ENCODE measurements at regions not wholly inside any gene's neighbourhood (a gene's known extent, or its start where the extent isn't known, plus 50 kb on each side); places are given as distances from the start of the nearest gene placed in this dataset.
A peak's percentile ranks its signal among the peaks of the same experiment; 100 is the strongest.

DNA sequence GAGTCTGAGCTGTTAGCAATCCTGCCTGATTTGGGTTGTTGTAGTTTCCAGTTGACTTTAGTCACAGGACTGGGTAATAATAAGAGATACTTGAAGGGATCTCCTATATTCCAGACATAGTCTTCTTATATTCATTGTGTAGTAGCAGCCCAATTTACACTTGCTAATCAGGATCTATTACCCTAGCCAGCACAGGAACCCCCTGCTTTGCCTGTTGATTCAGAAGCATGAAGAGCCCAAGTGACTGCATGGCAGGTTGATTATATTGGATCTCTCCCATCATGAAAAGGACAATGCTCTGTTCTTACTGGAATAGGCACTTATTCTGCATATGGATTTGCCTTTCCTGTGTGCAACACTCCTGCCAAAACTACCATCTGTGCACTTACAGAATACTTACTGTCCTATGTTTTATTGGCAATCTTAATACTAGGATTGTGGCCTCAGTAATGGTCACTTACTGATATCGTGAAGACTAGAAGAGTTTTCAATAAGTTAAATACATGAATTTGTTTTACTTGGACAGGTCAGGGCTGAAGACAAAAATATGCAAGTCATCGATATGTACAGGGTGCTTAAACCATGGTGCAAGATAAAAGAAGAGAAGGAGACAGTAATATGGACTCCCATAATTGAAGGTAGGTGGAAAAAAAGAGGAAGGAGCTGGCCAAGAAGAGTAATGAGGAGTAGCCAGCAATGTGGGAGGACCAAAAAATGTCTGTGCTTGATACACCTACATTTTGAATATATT is 304.1 kb downstream of the MCTP2 start:
- Histone ChIP-seq H3K27me3 (peaks cover 2% of the 10 kb centered on the region; the same call in 1 of the 2 replicates), H3K9me3 (no peaks in the 10 kb centered on the region), H3K4me3 (no peak overlapping the region), H3K36me3 (no peaks in the 10 kb centered on the region)
- no peak for DNase-seq

DNA sequence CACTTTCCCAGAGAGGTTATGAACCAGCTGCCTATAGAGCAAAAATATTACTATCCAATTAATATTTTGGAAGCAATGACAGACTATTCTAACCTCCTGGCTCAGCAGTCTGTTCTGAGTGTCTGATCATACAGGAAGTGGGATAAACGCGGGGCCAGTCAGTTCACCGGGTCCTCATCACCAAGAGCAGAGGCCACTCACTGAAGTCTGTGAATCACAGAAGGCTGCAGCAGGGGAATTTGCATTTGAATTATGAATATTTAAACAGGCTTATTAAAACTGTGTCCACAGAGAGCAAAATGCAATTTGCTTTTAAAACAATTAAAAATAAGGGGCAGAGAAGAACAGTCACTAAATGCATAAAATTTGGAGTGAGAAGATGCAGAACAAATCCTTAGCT is 305.2 kb downstream of the MCTP2 start:
- Histone ChIP-seq H3K4me3 (no peak overlapping the region), H3K36me3 (no peaks in the 10 kb centered on the region), H3K27me3 (peaks cover 2% of the 10 kb centered on the region; the same call in 1 of the 2 replicates), H3K9me3 (no peaks in the 10 kb centered on the region)
- DNase-seq, result no peak

DNA sequence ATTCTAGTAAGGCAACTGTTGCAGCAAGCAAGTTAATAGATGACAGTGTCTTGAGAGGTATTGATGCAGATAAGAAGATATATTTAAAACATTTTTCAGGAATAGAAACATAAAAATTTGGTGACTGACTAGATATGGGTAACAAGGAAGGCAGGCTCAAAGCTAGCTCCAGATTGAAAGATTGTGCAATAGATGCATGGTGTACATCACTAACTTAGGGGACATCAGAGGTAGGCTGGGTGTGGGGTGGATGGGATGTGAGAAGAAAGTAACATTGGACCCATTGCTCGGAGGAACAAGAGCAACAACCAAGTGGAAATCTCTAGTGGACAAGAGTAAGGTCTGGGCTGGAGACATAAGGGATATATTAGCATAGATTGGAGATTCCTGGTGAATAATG is 306.9 kb downstream of the MCTP2 start:
- Histone ChIP-seq H3K9me3 (no peaks in the 10 kb centered on the region), H3K36me3 (no peaks in the 10 kb centered on the region), H3K4me3 (no peak overlapping the region), H3K27me3 (peaks cover 2% of the 10 kb centered on the region; the same call in 1 of the 2 replicates)
- DNase-seq, result no peak

DNA sequence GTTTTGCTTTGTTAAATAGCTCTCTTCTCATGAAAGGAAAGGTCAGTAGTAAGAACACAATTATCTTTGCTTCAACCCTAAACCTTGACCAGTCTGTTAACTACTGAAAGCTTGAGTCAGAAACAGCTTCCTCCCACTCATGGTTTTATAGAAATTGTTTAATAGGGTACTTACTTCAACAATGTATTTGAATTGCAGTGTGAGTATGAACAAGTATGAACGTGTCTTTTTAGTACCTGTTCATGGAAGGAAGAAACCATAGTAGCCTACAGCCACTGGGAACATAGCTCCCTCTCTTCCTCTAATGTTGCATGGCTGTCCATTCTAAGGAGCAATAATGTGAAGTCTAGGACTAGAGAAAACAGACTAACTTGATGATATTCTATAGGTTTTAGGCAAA is 311.0 kb downstream of the MCTP2 start:
- Histone ChIP-seq H3K9me3 (no peaks in the 10 kb centered on the region), H3K4me3 (no peak overlapping the region), H3K36me3 (no peaks in the 10 kb centered on the region), H3K27me3 (peaks cover 2% of the 10 kb centered on the region; the same call in 1 of the 2 replicates)
- no peak for DNase-seq

DNA sequence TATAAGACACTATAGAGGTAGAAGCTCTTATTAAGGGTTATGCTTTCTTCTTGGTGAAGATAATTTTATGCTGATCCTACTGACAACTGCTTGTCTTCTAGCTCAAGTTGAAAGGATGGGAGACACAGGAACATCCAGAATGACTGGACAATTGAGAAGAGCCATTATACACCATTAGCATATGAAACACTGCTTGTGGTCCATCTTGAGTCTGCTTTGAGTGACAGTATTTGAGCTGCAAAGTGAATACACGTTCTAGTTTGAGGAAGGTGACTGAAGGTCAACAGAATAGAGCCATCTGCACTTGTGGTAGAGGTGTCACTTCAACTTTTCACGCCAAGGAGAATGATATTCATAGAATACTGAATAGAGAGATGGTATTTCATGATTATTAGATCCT is 315.4 kb downstream of the MCTP2 start:
- no peaks in the 10 kb centered on the region for H3K9me3 ChIP-seq
- no peak overlapping the region for H3K4me3 ChIP-seq
- no peak for DNase-seq
- no peaks in the 10 kb centered on the region for H3K27me3 ChIP-seq
- no peaks in the 10 kb centered on the region for H3K36me3 ChIP-seq

DNA sequence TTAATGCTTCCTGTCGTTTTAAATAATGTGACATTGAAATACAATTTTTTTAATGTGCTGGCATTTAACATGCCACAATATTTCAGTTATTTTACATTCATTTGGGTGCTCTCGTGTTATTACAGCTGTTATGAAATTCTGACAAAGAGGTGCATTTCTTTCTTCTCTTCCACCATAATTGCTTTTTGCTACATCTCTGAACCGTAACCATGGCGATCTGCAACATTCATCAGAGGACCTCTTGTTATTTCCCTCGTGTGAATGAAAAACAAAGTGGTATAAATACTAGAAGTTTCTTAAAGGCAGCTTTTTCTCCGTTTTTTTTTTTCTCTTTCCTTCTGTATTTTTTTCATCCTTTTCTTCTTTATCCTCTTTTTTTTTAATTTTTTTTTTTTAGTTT is 316.4 kb downstream of the MCTP2 start:
- no peaks in the 10 kb centered on the region for H3K9me3 ChIP-seq
- no peaks in the 10 kb centered on the region for H3K27me3 ChIP-seq
- no peak overlapping the region for H3K4me3 ChIP-seq
- no peak for DNase-seq
- no peaks in the 10 kb centered on the region for H3K36me3 ChIP-seq

DNA sequence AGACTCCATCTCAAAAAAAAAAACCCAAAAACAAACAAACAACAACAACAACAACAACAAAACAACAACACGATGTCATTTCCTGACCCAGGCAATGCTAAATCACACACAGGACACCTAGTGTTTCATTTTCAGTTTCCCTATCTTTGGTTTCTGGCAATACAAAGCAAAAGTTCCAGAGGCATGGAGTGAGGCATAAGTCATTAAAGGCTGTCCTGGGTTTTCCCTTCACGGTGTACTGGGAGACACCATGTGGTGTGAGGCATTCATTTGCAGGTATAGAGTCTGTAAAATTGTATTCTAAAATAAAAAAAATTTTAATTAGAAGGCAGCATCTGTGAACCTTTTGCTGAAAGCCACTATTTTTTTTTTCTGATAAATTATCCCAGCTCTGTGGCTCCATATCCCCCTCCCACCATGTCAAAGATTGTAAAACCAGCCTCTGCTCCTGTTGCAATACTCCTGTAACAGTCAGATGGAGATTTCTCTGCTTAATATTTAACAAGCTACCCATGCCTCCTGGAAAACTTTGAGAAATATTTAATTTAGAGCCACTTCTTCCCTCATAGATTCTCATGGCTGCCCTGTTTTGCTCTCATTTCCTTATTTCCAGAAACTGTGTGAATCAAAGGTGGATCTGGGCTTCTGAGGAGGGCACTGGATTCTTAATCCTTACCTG is 324.6 kb downstream of the MCTP2 start:
- Histone ChIP-seq H3K27me3 (no peaks in the 10 kb centered on the region), H3K4me3 (no peak overlapping the region), H3K9me3 (no peaks in the 10 kb centered on the region), H3K36me3 (no peaks in the 10 kb centered on the region)
- DNase-seq, result no peak

DNA sequence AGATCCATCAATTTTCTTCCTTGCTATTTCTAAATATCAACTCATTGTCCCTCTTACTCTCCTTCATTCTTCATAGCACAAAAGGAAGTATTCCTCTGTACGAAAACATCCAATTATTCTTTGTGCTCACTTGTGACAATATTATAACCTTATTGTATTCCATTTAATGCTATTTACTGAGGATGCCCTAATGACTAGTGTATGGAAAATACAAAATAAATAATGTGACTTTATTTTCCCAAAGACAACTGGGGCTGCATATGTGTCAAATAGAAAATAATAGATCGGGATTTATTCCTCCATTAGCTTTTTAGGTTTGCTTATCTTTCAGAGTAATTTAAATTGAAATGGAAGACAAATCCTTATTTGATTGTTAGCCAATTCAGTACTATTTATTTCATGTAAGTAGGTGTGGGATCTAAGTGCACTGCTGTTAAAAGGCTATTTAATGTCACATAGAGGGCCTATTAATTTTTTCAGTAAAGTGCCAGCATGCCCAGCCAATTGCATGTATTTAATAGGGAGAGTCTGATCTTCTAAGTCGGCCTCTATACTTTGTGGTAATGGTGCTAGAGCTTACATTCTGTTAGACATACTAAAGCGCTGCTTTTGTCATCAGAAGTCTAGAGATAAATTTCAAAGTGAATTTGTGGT is 329.8 kb downstream of the MCTP2 start:
- H3K27me3 ChIP-seq, result no peaks in the 10 kb centered on the region
- no peak overlapping the region for H3K4me3 ChIP-seq
- 0 out of 2 replicates have a peak, but pooled peaks cover 8% of the 10 kb centered on the region for H3K9me3 ChIP-seq

DNA sequence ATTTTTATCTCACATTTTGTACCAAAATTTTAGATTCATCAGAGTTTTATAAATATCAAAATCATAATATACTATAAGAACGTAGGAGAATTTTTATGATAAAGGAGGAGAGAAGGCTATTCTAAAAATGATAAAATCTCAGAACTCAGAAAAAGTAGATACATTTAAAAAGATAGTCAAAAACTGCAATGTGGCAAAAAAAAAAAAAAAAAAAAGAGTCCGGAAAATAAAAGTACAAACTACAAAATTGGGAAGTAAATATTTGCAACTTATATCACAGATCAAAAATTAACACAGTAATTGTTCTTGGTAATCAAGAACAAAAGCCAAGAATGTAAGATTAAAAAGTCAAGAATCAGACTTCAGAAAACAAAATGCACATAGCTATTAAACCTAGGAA is 332.1 kb downstream of the MCTP2 start:
- no peak for DNase-seq
- Histone ChIP-seq H3K27me3 (no peaks in the 10 kb centered on the region), H3K36me3 (no peaks in the 10 kb centered on the region), H3K9me3 (0 out of 2 replicates have a peak, but pooled peaks cover 8% of the 10 kb centered on the region), H3K4me3 (no peak overlapping the region)

More for the DNA sequence above, 329.8 kb downstream of the MCTP2 start:
- DNase-seq, result no peak
- no peaks in the 10 kb centered on the region for H3K36me3 ChIP-seq

DNA sequence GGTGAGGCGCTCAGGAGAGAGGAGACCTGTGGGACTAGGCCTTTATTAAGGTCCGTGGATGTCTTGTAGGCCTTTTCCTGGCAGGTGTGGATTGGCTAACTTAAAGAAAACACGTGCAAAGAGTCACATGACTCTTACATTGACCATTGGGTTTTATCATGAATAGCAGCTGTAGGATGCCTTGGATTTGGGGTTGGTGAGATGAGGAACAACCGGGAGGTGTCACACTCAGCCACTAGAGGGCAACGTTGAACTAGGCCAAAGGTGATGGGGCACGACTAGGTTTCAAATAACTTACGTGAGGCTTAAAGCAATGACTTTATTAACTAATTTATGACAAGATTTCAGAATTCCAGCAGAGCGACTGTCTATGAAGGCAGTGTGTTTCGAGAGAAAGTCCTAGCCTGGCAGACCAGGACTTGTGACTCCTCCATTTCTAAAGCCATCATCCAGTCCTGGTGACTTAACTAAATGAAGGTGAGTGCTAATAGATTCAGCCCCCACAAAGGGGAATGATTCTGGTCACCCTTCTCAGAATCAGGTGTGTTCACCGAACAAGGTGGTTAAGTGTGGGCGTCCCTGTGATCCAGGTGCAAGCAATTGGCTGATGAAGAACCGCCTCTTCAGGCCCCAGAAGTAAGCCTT is 345.6 kb downstream of the MCTP2 start:
- Histone ChIP-seq H3K36me3 (no peaks in the 10 kb centered on the region), H3K4me3 (no peak overlapping the region)
- DNase-seq, result peak; percentile 32

DNA sequence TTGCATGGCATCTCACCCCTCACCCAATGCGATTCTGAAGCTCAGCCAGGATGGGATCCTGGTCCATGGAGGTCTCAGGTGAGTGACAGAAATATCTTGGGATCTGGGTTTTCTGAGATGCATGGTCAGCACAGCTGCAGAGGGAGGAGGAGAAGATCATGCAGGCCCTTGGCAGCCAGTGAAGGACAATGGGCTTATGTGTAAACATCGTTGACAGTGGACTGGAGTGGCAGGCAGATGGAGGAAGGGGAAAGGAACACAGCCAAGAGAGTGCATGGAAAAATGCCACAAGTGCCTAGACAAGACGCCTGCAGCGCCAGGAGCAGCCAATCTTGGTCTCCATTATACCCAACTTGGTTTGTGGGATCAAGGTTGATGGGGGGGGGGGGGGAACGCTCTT is 347.9 kb downstream of the MCTP2 start:
- Histone ChIP-seq H3K9me3 (no peaks in the 10 kb centered on the region), H3K4me3 (no peak overlapping the region), H3K36me3 (no peaks in the 10 kb centered on the region), H3K27me3 (0 out of 2 replicates have a peak, but pooled peaks cover under 1% of the 10 kb centered on the region)
- no peak for DNase-seq

More for the DNA sequence above, 345.6 kb downstream of the MCTP2 start:
- no peaks in the 10 kb centered on the region for H3K9me3 ChIP-seq
- 0 out of 2 replicates have a peak, but pooled peaks cover 2% of the 10 kb centered on the region for H3K27me3 ChIP-seq

DNA sequence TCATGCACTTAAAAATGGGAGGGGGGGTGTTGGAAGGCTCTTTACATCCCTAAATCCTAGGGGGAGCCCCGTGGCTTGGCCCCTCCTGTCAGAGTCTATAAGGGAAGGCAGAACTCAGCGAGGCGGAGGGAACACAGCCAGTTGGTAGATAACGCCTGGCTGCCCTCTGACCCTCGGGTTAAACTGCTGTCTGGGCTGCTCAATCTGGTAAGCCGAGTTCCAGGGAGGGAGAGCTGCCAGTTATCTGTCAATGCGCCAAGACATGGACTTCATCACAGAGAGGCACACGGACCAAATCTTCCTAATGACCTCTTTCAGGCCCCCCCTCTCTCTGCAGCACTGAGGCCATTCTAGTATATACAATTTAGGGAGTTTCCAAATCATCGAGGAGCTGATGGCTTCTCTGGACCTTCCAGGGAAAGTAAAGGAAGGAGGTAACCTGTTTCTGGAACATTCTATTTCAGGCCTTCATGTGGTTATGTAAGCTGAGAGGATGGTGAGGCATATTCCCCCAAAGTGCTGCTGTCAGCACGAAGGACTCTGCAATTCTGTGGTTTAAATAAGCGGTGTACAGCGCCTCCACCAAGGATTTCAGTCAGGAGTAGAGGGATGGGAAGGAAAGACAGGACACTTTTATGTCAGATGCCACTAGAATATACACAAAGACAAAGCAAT is 349.0 kb downstream of the MCTP2 start:
- Histone ChIP-seq H3K4me3 (no peak overlapping the region), H3K9me3 (no peaks in the 10 kb centered on the region), H3K36me3 (no peaks in the 10 kb centered on the region), H3K27me3 (no peaks in the 10 kb centered on the region)
- DNase-seq, result no peak

DNA sequence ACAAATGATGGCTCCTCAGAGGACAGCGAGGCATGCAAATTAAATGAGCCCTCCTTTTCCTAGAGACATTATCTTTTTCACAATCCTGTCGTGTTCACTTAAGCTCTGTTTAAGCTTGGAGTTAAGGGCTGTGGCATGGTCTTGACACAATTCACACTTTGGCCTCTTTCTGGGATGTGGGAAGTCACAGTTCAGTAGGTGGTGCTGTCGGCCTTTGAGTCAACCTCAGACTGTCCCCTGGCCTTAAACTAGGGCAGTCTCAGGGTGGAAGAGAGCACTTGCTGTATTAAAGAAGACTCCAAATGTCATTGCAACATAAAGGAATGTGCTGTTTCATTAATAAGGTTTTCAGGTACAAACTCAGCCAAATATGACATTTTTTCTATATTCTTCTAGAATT is 351.0 kb downstream of the MCTP2 start:
- H3K4me3 ChIP-seq, result no peak overlapping the region
- no peaks in the 10 kb centered on the region for H3K36me3 ChIP-seq
- peak; percentile 14 for DNase-seq
- H3K9me3 ChIP-seq, result no peaks in the 10 kb centered on the region
- H3K27me3 ChIP-seq, result no peaks in the 10 kb centered on the region

DNA sequence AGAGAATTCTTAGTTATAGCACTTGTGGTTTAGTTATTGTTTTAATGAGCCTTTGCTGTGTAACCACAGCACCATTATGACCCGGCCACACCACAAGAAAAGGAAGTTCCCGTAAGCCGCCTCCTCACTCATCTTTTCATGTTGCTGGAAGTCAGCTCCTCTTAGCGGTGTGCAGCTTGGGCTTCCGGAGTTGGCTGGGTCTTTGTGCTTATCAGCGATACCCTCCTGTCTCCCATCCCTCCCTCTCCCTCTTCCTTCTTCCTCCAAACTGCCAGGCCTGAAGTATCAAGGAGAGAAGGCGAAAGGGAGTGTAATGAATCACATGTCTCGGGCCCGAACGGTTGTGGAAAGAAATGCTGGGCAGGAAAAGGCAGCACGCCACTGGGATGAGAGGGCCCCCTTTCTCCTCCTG is 353.5 kb downstream of the MCTP2 start:
- H3K36me3 ChIP-seq, result no peaks in the 10 kb centered on the region
- H3K9me3 ChIP-seq, result no peaks in the 10 kb centered on the region
- no peaks in the 10 kb centered on the region for H3K27me3 ChIP-seq
- no peak for DNase-seq
- H3K4me3 ChIP-seq, result no peak overlapping the region

DNA sequence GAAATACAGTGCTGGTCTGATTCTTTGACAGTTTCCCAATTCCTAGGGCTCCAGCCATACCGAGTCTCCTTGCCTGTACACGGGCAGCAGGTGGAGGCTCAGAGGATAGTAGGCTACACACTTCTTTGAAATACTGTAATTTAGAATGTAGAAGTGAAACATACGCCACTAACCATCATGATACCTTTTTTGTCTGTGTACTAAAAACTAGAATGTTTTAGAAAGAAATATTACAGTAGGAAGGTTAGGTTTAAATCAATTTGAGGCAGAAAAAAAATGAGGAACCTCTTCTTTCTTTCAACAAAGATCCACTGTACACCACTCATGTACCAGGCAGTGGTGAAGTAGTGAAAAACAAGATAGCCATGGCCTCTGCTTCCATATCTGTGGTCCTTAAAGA is 354.7 kb downstream of the MCTP2 start:
- no peak overlapping the region for H3K4me3 ChIP-seq
- no peaks in the 10 kb centered on the region for H3K36me3 ChIP-seq
- H3K9me3 ChIP-seq, result no peaks in the 10 kb centered on the region
- DNase-seq, result no peak
- no peaks in the 10 kb centered on the region for H3K27me3 ChIP-seq

DNA sequence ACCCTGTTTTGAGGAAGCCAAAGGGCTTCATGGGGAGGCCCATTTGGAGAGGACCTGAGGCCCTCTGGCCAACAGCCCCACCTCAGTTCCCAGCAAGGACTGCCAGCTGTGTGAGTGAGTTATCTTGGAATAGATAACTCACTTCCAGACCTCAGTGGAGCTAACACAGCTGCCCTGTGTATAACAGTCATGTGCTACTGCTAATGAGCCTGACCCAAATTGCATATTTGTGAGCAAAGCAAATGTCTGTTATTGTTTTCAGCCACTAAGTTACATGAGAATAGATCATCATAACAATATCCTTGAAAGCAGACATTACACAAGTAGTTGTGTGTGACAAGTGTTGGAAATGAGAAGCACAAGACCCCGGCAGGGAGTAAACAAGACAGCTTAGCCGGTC is 355.8 kb downstream of the MCTP2 start:
- DNase-seq, result no peak
- H3K36me3 ChIP-seq, result no peaks in the 10 kb centered on the region
- no peaks in the 10 kb centered on the region for H3K9me3 ChIP-seq
- no peaks in the 10 kb centered on the region for H3K27me3 ChIP-seq
- H3K4me3 ChIP-seq, result no peak overlapping the region
